ENCODE measurements at regions not wholly inside any gene's neighbourhood (a gene's known extent, or its start where the extent isn't known, plus 50 kb on each side); places are given as distances from the start of the nearest gene placed in this dataset.
"Not testable (repeated sequence)": the region's sequence is repeated elsewhere in the genome, so short reads cannot be mapped to it uniquely, and the experiment has no call there.

- no peak for DNase-seq (ENCODE audit: low spot score)
Observed at GRCh38 chr4:28482580-28483270, 1622.1 kb downstream of the STIM2 start.

GRCh38 chr4:28488021-28488420 lies 1627.4 kb downstream of the STIM2 start:
- DNase-seq (ENCODE audit: low spot score): no peak

- DNase-seq (ENCODE audit: low spot score): no peak
Observed at GRCh38 chr4:28490669-28491068, 1630.0 kb downstream of the STIM2 start.

- DNase-seq (ENCODE audit: low spot score): no peak
Observed at GRCh38 chr4:28505064-28505463, 1644.4 kb downstream of the STIM2 start.

- no peak for DNase-seq (ENCODE audit: low spot score)
Observed at GRCh38 chr4:28508636-28509035, 1648.0 kb downstream of the STIM2 start.

- DNase-seq (ENCODE audit: low spot score): not testable (repeated sequence)
Observed at GRCh38 chr4:28514766-28515165, 1654.1 kb downstream of the STIM2 start.

GRCh38 chr4:28518561-28519165 lies 1658.0 kb downstream of the STIM2 start:
- no peak for DNase-seq (ENCODE audit: low spot score)

GRCh38 chr4:28523681-28524190 lies 1663.1 kb downstream of the STIM2 start:
- no peak for DNase-seq (ENCODE audit: low spot score)

GRCh38 chr4:28536124-28536523 lies 1675.5 kb downstream of the STIM2 start:
- DNase-seq (ENCODE audit: low spot score): no peak

- DNase-seq (ENCODE audit: low spot score): no peak
Observed at GRCh38 chr4:28545986-28546385, 1685.3 kb downstream of the STIM2 start.

GRCh38 chr4:28548136-28548535 lies 1687.5 kb downstream of the STIM2 start:
- DNase-seq (ENCODE audit: low spot score): no peak

GRCh38 chr4:28548594-28548993 lies 1688.0 kb downstream of the STIM2 start:
- no peak for DNase-seq (ENCODE audit: low spot score)

- DNase-seq (ENCODE audit: low spot score): no peak
Observed at GRCh38 chr4:28555866-28556265, 1695.2 kb downstream of the STIM2 start.

- DNase-seq (ENCODE audit: low spot score): no peak
Observed at GRCh38 chr4:28557755-28558154, 1697.1 kb downstream of the STIM2 start.

GRCh38 chr4:28558895-28559294 lies 1698.3 kb downstream of the STIM2 start:
- no peak for DNase-seq (ENCODE audit: low spot score)

- no peak for DNase-seq (ENCODE audit: low spot score)
Observed at GRCh38 chr4:28562913-28563312, 1702.3 kb downstream of the STIM2 start.

- DNase-seq (ENCODE audit: low spot score): no peak
Observed at GRCh38 chr4:28565396-28565795, 1704.8 kb downstream of the STIM2 start.

GRCh38 chr4:28600958-28601357 lies 1740.3 kb downstream of the STIM2 start:
- DNase-seq (ENCODE audit: low spot score): no peak

GRCh38 chr4:28621591-28621990 lies 1761.0 kb downstream of the STIM2 start:
- no peak for DNase-seq (ENCODE audit: low spot score)

GRCh38 chr4:28636971-28637370 lies 1776.3 kb downstream of the STIM2 start:
- no peak for DNase-seq (ENCODE audit: low spot score)

GRCh38 chr4:28639747-28640146 lies 1779.1 kb downstream of the STIM2 start:
- DNase-seq (ENCODE audit: low spot score): no peak

GRCh38 chr4:28654618-28655017 lies 1794.0 kb downstream of the STIM2 start:
- no peak for DNase-seq (ENCODE audit: low spot score)

- DNase-seq (ENCODE audit: low spot score): no peak
Observed at GRCh38 chr4:28665306-28665705, 1804.7 kb downstream of the STIM2 start.

GRCh38 chr4:28675582-28675981 lies 1814.9 kb downstream of the STIM2 start:
- no peak for DNase-seq (ENCODE audit: low spot score)
